K562 (cell line): ENCODE measurements at regions not wholly inside any gene's neighbourhood (a gene's known extent, or its start where the extent isn't known, plus 50 kb on each side); places are given as distances from the start of the nearest gene placed in this dataset.

Source experiments
- ATAC-seq: fragments of 200-7000 bp; cut with Tn5 transposase; 3 replicates; pipeline ENCODE4 v1.9.1; 2020; ENCODE audit warnings: moderate library complexity
- BruUV-seq: library from RNA; stranded (reverse); fragments of 400-500 nt; replicated peaks from 2 replicates; lab custom pipeline; 2021; lab: Mats Ljungman, UMichigan
- CTCF ChIA-PET: fragments of 300-600 bp; formaldehyde crosslinking; extraction: SDS; loops from one replicate; lab custom pipeline; 2021; ENCODE audit warnings: low intra/inter-chr PET ratio; lab: Yijun Ruan, JAX
- POLR2A ChIA-PET: fragments of 300-600, 350-650 bp; sonication (Branson Sonifier 250); formaldehyde crosslinking; extraction: SDS; loops from one replicate; lab custom pipeline; 2021; ENCODE audit warnings: antibody characterized with exemption, inconsistent platforms; lab: Yijun Ruan, JAX
- DNase-seq, 4 experiments: peaks; one replicate each; pipeline versions ENCODE4 v3.0.0 to v3.0.0-alpha.2; 2011 to 2018; ENCODE audit warnings: low spot score in 3 of 4, mixed read lengths in 3 of 4; ENCODE audit errors: extremely low read depth in 1 of 4
- FAIRE-seq: peaks from 2 replicates; lab custom pipeline; 2011; peaks lifted over from hg19 to GRCh38; lab: Jason Lieb, UNC
- H2AFZ ChIP-seq: 2 replicates; pipeline ENCODE4 v1.6.0; 2011; ENCODE audit warnings: low read depth, low read length, control low read depth, inconsistent platforms
- H3K27ac ChIP-seq: fragments of 200-600 bp; 3 replicates; pipeline ENCODE4 v1.8.0; 2011; ENCODE audit warnings: low read depth, mild to moderate bottlenecking, control low read depth, inconsistent platforms, low read length, moderate library complexity, mixed read lengths; ENCODE audit errors: extremely low read depth
- H3K27me3 ChIP-seq, 2 experiments: fragments of 300-600 bp in 1 of 2; 2 replicates in 1 of 2; 3 replicates in 1 of 2; pipeline versions ENCODE4 v1.6.0 to v1.8.0; 2011; ENCODE audit warnings: inconsistent platforms in 2 of 2, low read length in 2 of 2, mild to moderate bottlenecking in 1 of 2, mixed read lengths in 1 of 2, moderate library complexity in 1 of 2; ENCODE audit not compliant: control insufficient read depth in 2 of 2, insufficient read depth in 2 of 2
- H3K36me3 ChIP-seq: fragments of 300-600 bp; 3 replicates; pipeline ENCODE4 v1.8.0; 2011; ENCODE audit warnings: mild to moderate bottlenecking, low read length, inconsistent platforms; ENCODE audit not compliant: control insufficient read depth, insufficient read depth
- H3K4me1 ChIP-seq, 2 experiments: fragments of 200-600 bp in 1 of 2; replicated peaks in 1 of 2; 2 replicates in 1 of 2; 3 replicates in 1 of 2; pipeline versions ENCODE4 v1.5.1 to v1.8.0; 2011; ENCODE audit warnings: inconsistent platforms in 2 of 2, low read length in 2 of 2, mild to moderate bottlenecking in 1 of 2, mixed read lengths in 1 of 2, moderate library complexity in 1 of 2; ENCODE audit not compliant: control insufficient read depth in 2 of 2, insufficient read depth in 2 of 2
- H3K4me2 ChIP-seq: 2 replicates; pipeline ENCODE4 v1.6.1; 2011; ENCODE audit warnings: low read length, control low read depth, inconsistent platforms, mixed read lengths; ENCODE audit not compliant: insufficient read depth
- H3K4me3 ChIP-seq: fragments of 200-600 bp; sonication (generic), shearing (Covaris generic); 2 replicates; pipeline ENCODE4 v1.5.1; 2016; ENCODE audit warnings: control low read depth, inconsistent platforms
- H3K79me2 ChIP-seq: fragments of 200-600 bp; 3 replicates; pipeline ENCODE4 v1.8.0; 2011; ENCODE audit warnings: low read length, inconsistent platforms; ENCODE audit not compliant: control insufficient read depth, insufficient read depth
- H3K9ac ChIP-seq, 2 experiments: 2 replicates each; pipeline versions ENCODE4 v1.6.0 to v1.6.1; 2011; ENCODE audit warnings: low read depth in 2 of 2, low read length in 2 of 2, control low read depth in 1 of 2, inconsistent platforms in 1 of 2, mild to moderate bottlenecking in 1 of 2, mixed read lengths in 1 of 2; ENCODE audit not compliant: insufficient read depth in 1 of 2
- H3K9me1 ChIP-seq: one replicate; pipeline ENCODE4 v1.6.0; 2011; ENCODE audit warnings: inconsistent platforms, mild to moderate bottlenecking, low read length, moderate library complexity; ENCODE audit not compliant: control insufficient read depth, insufficient read depth
- H3K9me3 ChIP-seq: replicated peaks from 2 replicates; pipeline ENCODE4 v1.5.1; 2011; ENCODE audit warnings: low read depth, low read length, inconsistent platforms; ENCODE audit not compliant: control insufficient read depth, insufficient read depth
- H4K20me1 ChIP-seq: replicated peaks from 2 replicates; pipeline ENCODE4 v1.6.1; 2011; ENCODE audit warnings: low read length, inconsistent platforms, mixed read lengths; ENCODE audit not compliant: control insufficient read depth, insufficient read depth
- WGBS: fragments of 100-300 bp; shearing (Covaris generic); methylation state at CpG from one replicate; pipeline ENCODE4 v1.1.6; 2016; ENCODE audit warnings: low coverage, mixed read lengths; ENCODE audit not compliant: insufficient coverage; ENCODE audit errors: missing lambda C conversion rate; 5-methylcytosine and 5-hydroxymethylcytosine counted together
- in situ Hi-C: fragments of 300-500 bp; cut with MboI; formaldehyde crosslinking; loops from 4 replicates; pipeline ENCODE4 v1.15.0; 2018; ENCODE audit warnings: inconsistent platforms, mixed read lengths
- intact Hi-C: fragments of 100-400 bp; cut with micrococcal nuclease; formaldehyde crosslinking; loops from 2 replicates; pipeline ENCODE4 v1.14.2; 2022
- TF ChIP-seq, protein P1 (sequence below): sonication (generic); formaldehyde crosslinking; IDR thresholded peaks from 2 replicates; pipeline ENCODE4 v1.8.1; 2023; ENCODE audit warnings: missing genetic modification reagents, mild to moderate bottlenecking, borderline replicate concordance

DNA sequence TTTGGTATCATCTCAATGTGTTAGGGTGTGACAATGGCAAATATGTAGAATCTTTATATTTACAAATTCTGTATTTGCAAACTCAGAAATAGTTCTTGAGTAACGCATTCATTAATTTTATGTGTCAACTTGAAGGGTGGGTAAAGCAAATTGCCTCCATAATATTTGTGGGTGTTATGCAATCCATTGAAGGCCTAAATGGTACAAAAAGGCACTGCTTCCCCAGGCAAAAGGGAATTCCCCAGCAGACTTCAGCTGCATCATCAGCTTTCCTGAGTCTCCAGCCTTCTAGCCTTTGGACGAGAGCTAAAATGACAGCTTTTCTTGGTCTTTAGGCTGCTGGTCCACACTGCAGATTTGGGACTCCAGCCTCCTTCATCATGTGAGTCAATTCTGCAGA is 292.2 kb upstream of the PCDH7 start:
- H3K9me1 ChIP-seq, result no peaks in the 10 kb centered on the region
- no peaks in the 10 kb centered on the region for H3K36me3 ChIP-seq
- no peak overlapping the region for H3K9ac ChIP-seq
- no peaks in the 10 kb centered on the region for H3K27me3 ChIP-seq
- H3K4me3 ChIP-seq, result no peak overlapping the region
- intact Hi-C loops, result no loop called here
- in situ Hi-C loops, result no loop called here
- no peaks in the 10 kb centered on the region for H3K79me2 ChIP-seq
- BruUV-seq, result no TSS peak
- H3K4me1 ChIP-seq, result no peaks in the 10 kb centered on the region
- H3K27ac ChIP-seq, result no peak overlapping the region
- ATAC-seq, result no peak
- no peak for DNase-seq
- 0 out of 2 replicates have a peak, but pooled peaks cover 2% of the 10 kb centered on the region for H3K9me3 ChIP-seq
- H2AFZ ChIP-seq, result no peak overlapping the region
- TF ChIP-seq, protein P1, sequence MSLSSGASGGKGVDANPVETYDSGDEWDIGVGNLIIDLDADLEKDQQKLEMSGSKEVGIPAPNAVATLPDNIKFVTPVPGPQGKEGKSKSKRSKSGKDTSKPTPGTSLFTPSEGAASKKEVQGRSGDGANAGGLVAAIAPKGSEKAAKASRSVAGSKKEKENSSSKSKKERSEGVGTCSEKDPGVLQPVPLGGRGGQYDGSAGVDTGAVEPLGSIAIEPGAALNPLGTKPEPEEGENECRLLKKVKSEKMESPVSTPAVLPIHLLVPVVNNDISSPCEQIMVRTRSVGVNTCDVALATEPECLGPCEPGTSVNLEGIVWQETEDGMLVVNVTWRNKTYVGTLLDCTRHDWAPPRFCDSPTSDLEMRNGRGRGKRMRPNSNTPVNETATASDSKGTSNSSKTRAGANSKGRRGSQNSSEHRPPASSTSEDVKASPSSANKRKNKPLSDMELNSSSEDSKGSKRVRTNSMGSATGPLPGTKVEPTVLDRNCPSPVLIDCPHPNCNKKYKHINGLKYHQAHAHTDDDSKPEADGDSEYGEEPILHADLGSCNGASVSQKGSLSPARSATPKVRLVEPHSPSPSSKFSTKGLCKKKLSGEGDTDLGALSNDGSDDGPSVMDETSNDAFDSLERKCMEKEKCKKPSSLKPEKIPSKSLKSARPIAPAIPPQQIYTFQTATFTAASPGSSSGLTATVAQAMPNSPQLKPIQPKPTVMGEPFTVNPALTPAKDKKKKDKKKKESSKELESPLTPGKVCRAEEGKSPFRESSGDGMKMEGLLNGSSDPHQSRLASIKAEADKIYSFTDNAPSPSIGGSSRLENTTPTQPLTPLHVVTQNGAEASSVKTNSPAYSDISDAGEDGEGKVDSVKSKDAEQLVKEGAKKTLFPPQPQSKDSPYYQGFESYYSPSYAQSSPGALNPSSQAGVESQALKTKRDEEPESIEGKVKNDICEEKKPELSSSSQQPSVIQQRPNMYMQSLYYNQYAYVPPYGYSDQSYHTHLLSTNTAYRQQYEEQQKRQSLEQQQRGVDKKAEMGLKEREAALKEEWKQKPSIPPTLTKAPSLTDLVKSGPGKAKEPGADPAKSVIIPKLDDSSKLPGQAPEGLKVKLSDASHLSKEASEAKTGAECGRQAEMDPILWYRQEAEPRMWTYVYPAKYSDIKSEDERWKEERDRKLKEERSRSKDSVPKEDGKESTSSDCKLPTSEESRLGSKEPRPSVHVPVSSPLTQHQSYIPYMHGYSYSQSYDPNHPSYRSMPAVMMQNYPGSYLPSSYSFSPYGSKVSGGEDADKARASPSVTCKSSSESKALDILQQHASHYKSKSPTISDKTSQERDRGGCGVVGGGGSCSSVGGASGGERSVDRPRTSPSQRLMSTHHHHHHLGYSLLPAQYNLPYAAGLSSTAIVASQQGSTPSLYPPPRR (CRISPR knock-in tag), result no peak
- CTCF ChIA-PET, result no interaction called here
- H4K20me1 ChIP-seq, result no peaks in the 10 kb centered on the region
- POLR2A ChIA-PET, result no interaction called here
- 0% methylated on average over 2 of the region's 2 CpGs for WGBS
- no peak overlapping the region for H3K4me2 ChIP-seq
- FAIRE-seq, result no peak
